GM10266 (cell line): ENCODE measurements at regions not wholly inside any gene's neighbourhood (a gene's known extent, or its start where the extent isn't known, plus 50 kb on each side); places are given as distances from the start of the nearest gene placed in this dataset.

Experiments used
- DNase-seq: peaks from one replicate; pipeline ENCODE4 v3.0.0; 2012; ENCODE audit errors: extremely low spot score
- TF ChIP-seq, protein P1 (sequence below): IDR thresholded peaks from 2 replicates; pipeline ENCODE4 v1.5.1; 2012; ENCODE audit warnings: mild to moderate bottlenecking, low read depth; ENCODE audit not compliant: control insufficient read depth, insufficient read depth; ENCODE audit errors: missing control alignments

DNA sequence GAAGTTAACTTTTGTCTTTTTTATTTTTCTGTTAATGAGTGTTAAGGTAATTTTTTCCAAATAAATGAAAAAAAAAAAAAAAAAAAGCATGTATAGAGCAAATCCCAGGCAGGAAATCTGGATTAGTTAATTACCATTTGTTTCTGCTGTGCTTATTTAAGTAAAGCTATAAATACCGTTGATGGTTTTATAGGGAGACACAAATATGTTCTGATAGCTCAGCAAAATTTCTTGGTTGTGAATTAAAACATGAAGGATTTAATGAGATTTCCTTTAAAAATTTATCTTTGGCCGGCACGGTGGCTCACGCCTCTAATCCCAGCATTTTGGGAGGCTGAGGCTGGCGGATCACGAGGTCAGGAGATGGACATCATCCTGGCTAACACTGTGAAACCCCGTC, 189.4 kb downstream of the CD109 start:
- DNase-seq: no peak
- TF ChIP-seq, protein P1, sequence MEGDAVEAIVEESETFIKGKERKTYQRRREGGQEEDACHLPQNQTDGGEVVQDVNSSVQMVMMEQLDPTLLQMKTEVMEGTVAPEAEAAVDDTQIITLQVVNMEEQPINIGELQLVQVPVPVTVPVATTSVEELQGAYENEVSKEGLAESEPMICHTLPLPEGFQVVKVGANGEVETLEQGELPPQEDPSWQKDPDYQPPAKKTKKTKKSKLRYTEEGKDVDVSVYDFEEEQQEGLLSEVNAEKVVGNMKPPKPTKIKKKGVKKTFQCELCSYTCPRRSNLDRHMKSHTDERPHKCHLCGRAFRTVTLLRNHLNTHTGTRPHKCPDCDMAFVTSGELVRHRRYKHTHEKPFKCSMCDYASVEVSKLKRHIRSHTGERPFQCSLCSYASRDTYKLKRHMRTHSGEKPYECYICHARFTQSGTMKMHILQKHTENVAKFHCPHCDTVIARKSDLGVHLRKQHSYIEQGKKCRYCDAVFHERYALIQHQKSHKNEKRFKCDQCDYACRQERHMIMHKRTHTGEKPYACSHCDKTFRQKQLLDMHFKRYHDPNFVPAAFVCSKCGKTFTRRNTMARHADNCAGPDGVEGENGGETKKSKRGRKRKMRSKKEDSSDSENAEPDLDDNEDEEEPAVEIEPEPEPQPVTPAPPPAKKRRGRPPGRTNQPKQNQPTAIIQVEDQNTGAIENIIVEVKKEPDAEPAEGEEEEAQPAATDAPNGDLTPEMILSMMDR: no peak

DNA sequence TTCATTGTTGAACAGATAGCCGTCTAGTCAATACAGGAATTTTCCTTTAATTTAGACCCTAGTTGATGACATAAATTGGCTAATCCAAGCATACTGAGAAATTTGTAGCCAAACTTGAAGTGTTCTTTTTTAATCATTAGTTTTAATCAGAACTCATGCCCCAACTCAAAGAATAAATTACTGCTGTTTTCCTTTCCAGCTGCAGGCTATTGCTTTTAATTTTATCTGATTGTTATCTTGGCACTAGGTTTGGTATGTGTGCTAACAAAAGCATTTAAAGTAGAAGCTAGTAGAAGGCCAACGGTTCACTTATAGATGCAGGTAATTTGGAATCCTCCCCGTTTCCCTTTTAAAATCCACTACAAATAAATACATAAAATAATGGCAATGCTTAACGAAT, 188.5 kb downstream of the CD109 start:
- TF ChIP-seq, protein P1: no peak

DNA sequence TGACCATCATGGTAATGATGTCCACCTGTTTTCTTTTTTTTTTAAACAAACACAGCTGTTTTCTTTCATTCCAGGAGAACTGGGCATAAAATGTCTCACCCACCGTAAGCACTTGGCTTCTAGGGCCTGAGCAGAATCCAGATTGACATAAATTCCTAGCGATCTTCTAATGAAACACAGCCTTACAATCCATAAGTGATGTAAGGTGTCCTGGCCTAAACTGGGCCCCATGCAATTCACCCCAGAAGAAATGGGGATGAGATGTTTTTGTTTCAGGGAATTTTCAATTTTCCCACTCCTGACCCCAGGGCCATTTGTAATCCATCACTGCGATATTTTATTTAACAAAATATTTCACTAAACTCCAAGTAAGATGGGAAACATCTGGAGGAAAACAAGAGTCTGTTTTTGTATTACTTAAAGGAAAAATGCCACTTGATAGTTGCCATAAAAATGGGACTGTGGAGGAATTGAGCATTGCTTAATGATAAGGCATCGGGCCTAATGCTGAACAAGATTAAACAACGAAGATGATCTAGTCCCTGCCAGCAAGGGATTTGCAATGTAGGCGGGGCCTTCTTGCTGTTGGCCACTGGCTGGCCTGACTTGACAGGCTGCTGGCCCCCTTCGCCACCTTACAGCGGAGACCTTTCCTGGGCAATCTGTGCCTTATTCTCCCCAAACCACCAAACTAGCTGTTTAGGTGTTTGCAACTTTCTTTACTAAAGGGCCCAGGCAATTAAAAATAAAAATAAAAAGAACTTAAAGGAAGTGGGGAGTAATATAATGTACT, 183.7 kb downstream of the CD109 start:
- peak; percentile 1 for DNase-seq

More for the DNA sequence above, 188.5 kb downstream of the CD109 start:
- DNase-seq: no peak

DNA sequence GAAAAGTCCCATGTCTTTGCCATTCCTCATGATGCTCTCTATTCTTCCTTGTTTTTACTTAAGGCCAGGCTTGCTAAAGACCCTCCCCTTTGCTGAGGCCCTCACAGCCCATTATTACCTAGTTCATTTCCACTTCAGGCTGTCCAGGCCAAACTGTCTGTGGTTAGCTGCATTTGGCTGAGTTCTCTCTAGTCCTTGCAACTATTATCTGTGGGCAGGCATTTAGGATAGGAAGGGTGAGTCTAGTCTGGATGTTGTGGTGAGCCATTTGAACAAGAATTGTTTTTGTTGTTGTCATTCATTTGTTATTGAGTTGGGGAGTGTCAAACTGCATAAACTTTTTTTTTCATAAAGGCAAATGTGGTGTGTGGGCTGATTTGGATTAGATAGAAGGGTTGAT, 182.4 kb downstream of the CD109 start:
- TF ChIP-seq, protein P1: no peak
- DNase-seq: peak; percentile 1

More for the DNA sequence above, 183.7 kb downstream of the CD109 start:
- TF ChIP-seq, protein P1: no peak
